Left ventricle myocardium inferior (tissue), 1 donor: ENCODE measurements at regions not wholly inside any gene's neighbourhood (a gene's known extent, or its start where the extent isn't known, plus 50 kb on each side); places are given as distances from the start of the nearest gene placed in this dataset.
"Not testable (repeated sequence)": the region's sequence is repeated elsewhere in the genome, so short reads cannot be mapped to it uniquely, and the experiment has no call there.

Source experiments
- DNase-seq: peaks from one replicate; pipeline ENCODE4 v3.0.0-alpha.2; 2020
- H3K27ac ChIP-seq: fragments of 200-600 bp; replicated peaks from 2 replicates; pipeline ENCODE4 v1.8.0; 2021
- H3K27me3 ChIP-seq: fragments of 200-600 bp; 2 replicates; pipeline ENCODE4 v1.8.0; 2021; ENCODE audit warnings: low read depth
- H3K36me3 ChIP-seq: fragments of 200-600 bp; 2 replicates; pipeline ENCODE4 v1.8.0; 2021
- H3K4me1 ChIP-seq: fragments of 200-600 bp; 2 replicates; pipeline ENCODE4 v1.8.0; 2021
- H3K4me3 ChIP-seq: fragments of 200-600 bp; 2 replicates; pipeline ENCODE4 v1.8.0; 2021; ENCODE audit warnings: mild to moderate bottlenecking, moderate library complexity
- H3K9me3 ChIP-seq: fragments of 200-600 bp; replicated peaks from 2 replicates; pipeline ENCODE4 v1.8.0; 2021
- intact Hi-C: fragments of 100-400 bp; cut with micrococcal nuclease; formaldehyde crosslinking; loops from one replicate; pipeline ENCODE4 v1.11.0; 2022
- TF ChIP-seq, protein P1 (sequence below): fragments of 200-600 bp; IDR thresholded peaks from 2 replicates; pipeline ENCODE4 v1.8.0; 2021; ENCODE audit warnings: antibody characterized with exemption, mild to moderate bottlenecking, borderline replicate concordance
- donor health status: DM: no; HTN: yes; CAD: no; lungs with severe emphysema.

DNA sequence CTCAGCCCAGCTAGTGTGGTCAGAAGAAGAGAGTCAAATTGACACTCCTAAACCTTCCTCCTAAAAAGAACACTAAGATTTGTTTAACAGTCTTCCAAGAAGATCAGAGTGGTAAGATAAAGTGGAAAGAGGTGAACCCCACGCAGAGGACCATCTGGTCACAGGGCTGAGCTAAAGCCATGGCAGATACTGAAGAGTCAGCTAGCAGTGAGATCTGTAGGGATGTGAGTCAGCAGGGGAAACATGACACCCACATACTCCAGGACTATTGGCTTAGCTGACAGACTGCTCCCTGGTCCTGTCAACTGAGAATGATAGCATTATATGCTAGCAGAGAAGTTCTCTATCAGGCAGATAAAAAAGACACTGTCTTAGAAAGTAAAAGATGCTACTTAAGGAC is 269.4 kb upstream of the ALG10 start:
- H3K27ac ChIP-seq, result no peak overlapping the region
- H3K9me3 ChIP-seq, result no peaks in the 10 kb centered on the region
- DNase-seq, result no peak
- no peaks in the 10 kb centered on the region for H3K36me3 ChIP-seq
- H3K27me3 ChIP-seq, result no peaks in the 10 kb centered on the region
- intact Hi-C loops, result no loop called here
- TF ChIP-seq, protein P1, sequence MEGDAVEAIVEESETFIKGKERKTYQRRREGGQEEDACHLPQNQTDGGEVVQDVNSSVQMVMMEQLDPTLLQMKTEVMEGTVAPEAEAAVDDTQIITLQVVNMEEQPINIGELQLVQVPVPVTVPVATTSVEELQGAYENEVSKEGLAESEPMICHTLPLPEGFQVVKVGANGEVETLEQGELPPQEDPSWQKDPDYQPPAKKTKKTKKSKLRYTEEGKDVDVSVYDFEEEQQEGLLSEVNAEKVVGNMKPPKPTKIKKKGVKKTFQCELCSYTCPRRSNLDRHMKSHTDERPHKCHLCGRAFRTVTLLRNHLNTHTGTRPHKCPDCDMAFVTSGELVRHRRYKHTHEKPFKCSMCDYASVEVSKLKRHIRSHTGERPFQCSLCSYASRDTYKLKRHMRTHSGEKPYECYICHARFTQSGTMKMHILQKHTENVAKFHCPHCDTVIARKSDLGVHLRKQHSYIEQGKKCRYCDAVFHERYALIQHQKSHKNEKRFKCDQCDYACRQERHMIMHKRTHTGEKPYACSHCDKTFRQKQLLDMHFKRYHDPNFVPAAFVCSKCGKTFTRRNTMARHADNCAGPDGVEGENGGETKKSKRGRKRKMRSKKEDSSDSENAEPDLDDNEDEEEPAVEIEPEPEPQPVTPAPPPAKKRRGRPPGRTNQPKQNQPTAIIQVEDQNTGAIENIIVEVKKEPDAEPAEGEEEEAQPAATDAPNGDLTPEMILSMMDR, result no peak
- H3K4me1 ChIP-seq, result no peaks in the 10 kb centered on the region
- no peak overlapping the region for H3K4me3 ChIP-seq

- intact Hi-C loops, result no loop called here
These were observed 264.6 kb upstream of the ALG10 start for GRCh38 chr12:33757701-33758100.

DNA sequence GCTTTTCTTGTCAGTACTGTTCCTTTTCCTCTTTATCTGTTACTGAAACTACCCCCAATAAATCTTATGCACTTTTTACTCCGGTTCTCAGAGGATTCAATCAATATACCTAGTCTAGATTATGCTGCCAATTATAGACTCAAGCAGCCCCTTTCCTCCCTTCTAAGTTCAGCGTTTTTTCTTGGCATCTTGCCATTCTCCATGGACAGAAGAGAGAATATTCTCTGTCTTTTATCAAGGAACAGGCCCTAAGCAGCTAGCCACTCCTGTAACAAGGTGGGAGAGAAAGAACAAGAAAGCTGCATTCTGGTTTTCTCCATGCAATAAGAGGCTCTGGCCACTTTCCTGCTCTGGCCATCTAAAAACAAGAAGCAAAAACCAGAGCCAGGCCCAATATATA is 263.0 kb upstream of the ALG10 start:
- intact Hi-C loops, result no loop called here
- no peak overlapping the region for H3K27ac ChIP-seq
- TF ChIP-seq, protein P1, result no peak
- H3K4me1 ChIP-seq, result no peaks in the 10 kb centered on the region
- no peaks in the 10 kb centered on the region for H3K27me3 ChIP-seq
- no peaks in the 10 kb centered on the region for H3K36me3 ChIP-seq
- no peak overlapping the region for H3K4me3 ChIP-seq
- DNase-seq, result no peak
- no peaks in the 10 kb centered on the region for H3K9me3 ChIP-seq

More at GRCh38 chr12:33757701-33758100, 264.6 kb upstream of the ALG10 start:
- Histone ChIP-seq H3K9me3 (no peaks in the 10 kb centered on the region), H3K27me3 (no peaks in the 10 kb centered on the region), H3K36me3 (no peaks in the 10 kb centered on the region), H3K4me3 (no peak overlapping the region), H3K27ac (no peak overlapping the region), H3K4me1 (no peaks in the 10 kb centered on the region)
- TF ChIP-seq, protein P1, result no peak
- no peak for DNase-seq

DNA sequence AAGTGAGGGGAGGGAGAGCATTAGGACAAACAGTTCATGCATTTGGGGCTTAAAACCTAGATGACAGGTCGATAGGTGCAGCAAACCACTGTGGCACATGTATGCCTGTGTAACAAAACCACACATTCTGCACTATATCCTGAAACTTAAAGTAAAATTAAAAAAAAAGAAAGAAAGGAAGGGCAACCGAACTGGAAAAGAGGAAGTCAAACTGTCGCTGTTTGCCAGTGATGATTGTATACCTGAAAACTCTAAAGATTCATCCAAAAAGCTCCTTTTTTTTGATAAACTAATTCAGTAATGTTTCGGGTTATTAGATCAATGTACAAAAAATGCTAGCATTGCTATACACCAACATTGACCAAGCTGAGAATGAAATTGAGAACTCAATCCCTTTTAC is 259.0 kb upstream of the ALG10 start:
- intact Hi-C loops, result no loop called here
- no peaks in the 10 kb centered on the region for H3K36me3 ChIP-seq
- H3K27me3 ChIP-seq, result no peaks in the 10 kb centered on the region
- DNase-seq, result no peak
- peaks cover 5% of the 10 kb centered on the region for H3K9me3 ChIP-seq
- no peak overlapping the region for H3K27ac ChIP-seq
- H3K4me3 ChIP-seq, result no peak overlapping the region
- TF ChIP-seq, protein P1, result no peak
- no peaks in the 10 kb centered on the region for H3K4me1 ChIP-seq

DNA sequence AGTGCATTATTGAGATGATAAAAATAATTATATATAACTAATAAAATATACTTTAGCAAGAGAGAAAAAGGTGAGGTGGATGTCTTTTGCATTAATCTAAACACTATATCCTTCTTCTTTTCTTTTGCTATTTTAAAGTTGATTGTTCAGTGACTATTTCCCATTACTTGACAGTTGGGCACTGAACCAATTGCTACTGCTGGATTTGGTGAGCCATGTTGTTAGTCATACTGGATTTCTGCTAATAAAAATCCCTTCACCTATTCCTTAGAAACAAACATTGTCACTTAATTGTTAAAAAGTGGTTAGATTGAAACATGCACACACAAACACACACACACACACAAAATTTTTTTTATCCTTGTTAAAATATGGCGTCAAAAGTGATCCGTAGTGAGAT is 251.6 kb upstream of the ALG10 start:
- TF ChIP-seq, protein P1, result no peak
- Histone ChIP-seq H3K4me1 (no peaks in the 10 kb centered on the region), H3K27me3 (no peaks in the 10 kb centered on the region), H3K4me3 (no peak overlapping the region), H3K9me3 (peaks cover 29% of the 10 kb centered on the region), H3K36me3 (no peaks in the 10 kb centered on the region), H3K27ac (no peak overlapping the region)
- DNase-seq, result no peak
- intact Hi-C loops, result no loop called here

- intact Hi-C loops, result no loop called here
- Histone ChIP-seq H3K9me3 (peaks cover 29% of the 10 kb centered on the region), H3K4me3 (no peak overlapping the region), H3K27ac (no peak overlapping the region), H3K27me3 (no peaks in the 10 kb centered on the region), H3K36me3 (no peaks in the 10 kb centered on the region), H3K4me1 (no peaks in the 10 kb centered on the region)
- TF ChIP-seq, protein P1, result no peak
- DNase-seq, result no peak
These were observed 250.4 kb upstream of the ALG10 start for GRCh38 chr12:33771889-33772288.

DNA sequence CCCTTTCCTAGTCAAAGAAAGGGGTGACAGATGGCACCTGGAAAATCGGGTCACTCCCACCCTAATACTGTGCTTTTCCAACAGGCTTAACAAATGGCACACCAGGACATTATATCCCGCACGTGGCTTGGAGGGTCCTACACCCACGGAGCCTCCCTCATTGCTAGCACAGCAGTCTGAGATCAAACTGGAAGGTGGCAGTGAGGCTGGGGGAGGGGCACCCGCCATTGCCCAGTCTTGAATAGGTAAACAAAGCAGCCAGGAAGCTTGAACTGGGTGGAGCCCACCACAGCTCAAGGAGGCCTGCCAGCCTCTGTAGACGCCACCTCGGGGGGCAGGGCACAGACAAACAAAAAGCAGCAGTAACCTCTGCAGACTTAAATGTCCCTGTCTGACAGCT is 249.2 kb upstream of the ALG10 start:
- H3K36me3 ChIP-seq, DNase-seq, intact Hi-C loops, H3K27ac ChIP-seq, H3K4me3 ChIP-seq, H3K4me1 ChIP-seq, H3K27me3 ChIP-seq: not testable (repeated sequence)
- H3K9me3 ChIP-seq, result peaks cover 29% of the 10 kb centered on the region
